Choroid plexus epithelial cell (primary cell): ENCODE measurements at regions not wholly inside any gene's neighbourhood (a gene's known extent, or its start where the extent isn't known, plus 50 kb on each side); places are given as distances from the start of the nearest gene placed in this dataset.
"Not testable (repeated sequence)": the region's sequence is repeated elsewhere in the genome, so short reads cannot be mapped to it uniquely, and the experiment has no call there.

ENCODE experiments used
- DNase-seq: peaks from one replicate; pipeline ENCODE4 v3.0.0-alpha.2; 2010; ENCODE audit warnings: low read depth
- H3K4me3 ChIP-seq: 2 replicates; pipeline ENCODE4 v1.5.1; 2011; ENCODE audit warnings: low read depth, mild to moderate bottlenecking, control low read depth, low read length, moderate library complexity
- CTCF ChIP-seq: conservative IDR thresholded peaks from 2 replicates; pipeline ENCODE4 v1.5.1; 2011; ENCODE audit warnings: low read depth, mild to moderate bottlenecking, control low read depth, inconsistent platforms, low read length, moderate library complexity

- H3K4me3 ChIP-seq: no peak overlapping the region
- DNase-seq: no peak
- TF ChIP-seq CTCF: no peak
Measured at GRCh38 chr16:52312716-52313115, 234.2 kb downstream of the TOX3 start.

- H3K4me3 ChIP-seq: no peak overlapping the region
- DNase-seq: no peak
- no peak for TF ChIP-seq CTCF
Measured at GRCh38 chr16:52309446-52310416, 237.2 kb downstream of the TOX3 start.

- H3K4me3 ChIP-seq: no peak overlapping the region
- DNase-seq: no peak
- TF ChIP-seq CTCF: no peak
Measured at GRCh38 chr16:52308051-52308450, 238.9 kb downstream of the TOX3 start.

GRCh38 chr16:52301026-52301425 is 245.9 kb downstream of the TOX3 start:
- DNase-seq: no peak
- H3K4me3 ChIP-seq: no peak overlapping the region
- TF ChIP-seq CTCF: no peak

- no peak for TF ChIP-seq CTCF
- no peak overlapping the region for H3K4me3 ChIP-seq
- no peak for DNase-seq
Measured at GRCh38 chr16:52298769-52299168, 248.2 kb downstream of the TOX3 start.

GRCh38 chr16:52296706-52297315 is 250.1 kb downstream of the TOX3 start:
- not testable (repeated sequence) for H3K4me3 ChIP-seq, DNase-seq

GRCh38 chr16:52296076-52296475 is 250.9 kb downstream of the TOX3 start:
- TF ChIP-seq CTCF: no peak
- no peak overlapping the region for H3K4me3 ChIP-seq
- DNase-seq: no peak
